Natural killer cell treated with Interleukin-12 subunit alpha and Interleukin-12 subunit beta and Interleukin-15 and Interleukin-18, amount 100 ng/mL, for 72 hours (primary cell): ENCODE measurements at regions not wholly inside any gene's neighbourhood (a gene's known extent, or its start where the extent isn't known, plus 50 kb on each side); places are given as distances from the start of the nearest gene placed in this dataset.

Experiments used
- ATAC-seq, 2 donors: fragments of 150-1000 bp; cut with Tn5 transposase in 1 of 2; sonication (Bioruptor Pico), chemical (Tn5 transposase) in 1 of 2; 2 replicates each; pipeline ENCODE4 v1.10.0; 2021
- DNase-seq: peaks from one replicate; pipeline ENCODE4 v3.0.0; 2022; ENCODE audit warnings: low spot score
- H3K27ac Mint-ChIP-seq, 2 donors: 1 replicate in 1 of 2; 2 replicates in 1 of 2; pipeline ENCODE4 v1.8.0; 2022; ENCODE audit warnings: mixed read lengths in 2 of 2, mild to moderate bottlenecking in 1 of 2, moderate library complexity in 1 of 2
- H3K27me3 Mint-ChIP-seq, 2 donors: 1 replicate in 1 of 2; 2 replicates in 1 of 2; pipeline ENCODE4 v1.8.0; 2022; ENCODE audit warnings: mixed read lengths in 2 of 2
- H3K36me3 Mint-ChIP-seq: one replicate; pipeline ENCODE4 v1.8.0; 2022; ENCODE audit warnings: mixed read lengths
- H3K4me1 Mint-ChIP-seq, 2 donors: 1 replicate in 1 of 2; 2 replicates in 1 of 2; pipeline ENCODE4 v1.8.0; 2022; ENCODE audit warnings: low read depth in 2 of 2, mixed read lengths in 2 of 2, mild to moderate bottlenecking in 1 of 2
- H3K4me3 Mint-ChIP-seq: one replicate; pipeline ENCODE4 v1.8.0; 2022; ENCODE audit warnings: mixed read lengths
- H3K9me3 Mint-ChIP-seq: 2 replicates; pipeline ENCODE4 v1.8.0; 2022; ENCODE audit warnings: mixed read lengths

DNA sequence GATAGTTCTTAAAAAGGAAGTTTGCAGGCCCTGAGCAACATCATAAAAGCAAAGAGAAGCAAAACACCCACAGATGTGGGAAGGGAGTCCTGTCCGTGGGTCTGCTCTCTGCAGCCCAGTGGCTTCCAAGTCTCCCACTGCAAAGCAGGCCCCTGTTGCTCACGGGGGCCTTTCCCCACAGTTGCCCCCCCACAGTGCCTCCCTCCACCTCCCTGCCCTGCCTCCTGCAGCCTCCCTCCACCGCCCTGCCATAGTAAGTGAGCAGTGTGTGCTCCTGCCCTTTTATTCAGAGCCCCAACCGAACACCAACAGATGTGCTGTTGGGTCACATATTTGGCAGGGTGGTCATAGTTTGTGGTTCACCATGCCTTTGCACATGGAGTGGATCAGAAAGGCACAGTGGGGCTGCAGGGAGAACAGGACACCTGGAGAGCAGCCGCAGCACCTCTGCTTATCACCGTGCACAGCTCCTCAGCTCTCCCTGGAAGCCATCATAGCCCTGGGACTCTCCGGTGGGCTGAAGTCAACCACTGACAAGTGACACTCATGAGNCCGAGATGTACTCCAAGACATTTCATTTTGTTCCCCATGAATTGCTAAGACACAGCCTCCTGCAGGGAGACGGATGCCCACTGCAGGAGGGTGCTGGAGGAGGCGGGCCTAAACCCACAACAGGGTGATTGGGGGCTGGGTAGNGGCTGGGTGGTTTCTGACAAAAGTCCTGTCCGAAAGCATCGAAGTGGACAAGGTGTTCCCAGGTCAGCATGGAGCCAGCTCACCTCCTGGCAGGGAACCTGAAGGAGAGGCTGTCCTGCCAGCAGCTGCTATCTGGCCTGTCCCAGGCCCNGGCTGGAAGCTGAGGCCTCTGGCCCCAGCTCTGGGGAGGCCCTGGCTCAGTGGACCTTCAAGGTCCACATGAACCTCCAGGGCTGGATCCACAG is 278.9 kb downstream of the GADD45G start:
- ATAC-seq (no peak), DNase-seq (no peak)
- Mint-ChIP-seq H3K4me1 (no peaks in the 10 kb centered on the region), H3K27ac (no peak overlapping the region), H3K27me3 (peaks cover 0 to 2% of the 10 kb centered on the region in 2 donors), H3K4me3 (no peak overlapping the region), H3K36me3 (no peaks in the 10 kb centered on the region), H3K9me3 (no peaks in the 10 kb centered on the region)

DNA sequence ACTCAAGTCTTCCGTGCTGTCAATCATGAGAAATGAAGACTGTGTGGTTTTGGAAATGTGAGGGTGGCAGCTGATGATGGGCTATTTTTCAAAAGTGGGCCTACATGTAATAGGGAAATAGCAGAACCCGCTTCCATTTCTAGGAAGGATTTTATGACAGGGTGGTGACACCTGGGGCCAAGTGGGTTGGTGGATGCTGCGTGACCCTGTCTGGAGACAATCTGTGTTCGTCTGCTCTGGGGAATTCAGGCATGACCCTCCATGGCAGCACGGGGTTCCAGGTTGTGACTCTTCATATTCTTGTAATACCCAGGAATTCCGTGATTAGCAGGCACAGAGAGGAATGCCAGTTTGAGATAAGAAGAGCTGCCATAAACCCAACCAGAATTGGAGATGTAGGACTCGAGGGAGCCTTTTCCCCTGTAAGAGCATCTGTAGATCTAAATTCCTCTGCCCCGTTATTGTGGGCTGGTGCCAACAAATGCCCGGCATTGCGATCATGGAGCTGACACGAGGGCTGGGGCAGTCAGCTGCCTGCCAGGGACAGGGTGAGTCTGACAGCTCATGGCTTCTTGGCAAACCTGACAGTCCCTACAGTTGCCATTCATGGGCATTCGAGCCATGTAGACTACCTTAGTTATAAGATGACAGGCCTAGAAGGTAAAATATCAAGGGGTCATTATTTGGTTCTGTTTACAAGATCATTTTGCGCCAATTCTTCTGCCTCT is 279.7 kb downstream of the GADD45G start:
- Mint-ChIP-seq H3K36me3 (no peaks in the 10 kb centered on the region), H3K4me1 (no peaks in the 10 kb centered on the region), H3K27me3 (peaks cover 0 to 2% of the 10 kb centered on the region in 2 donors), H3K4me3 (no peak overlapping the region), H3K9me3 (no peaks in the 10 kb centered on the region), H3K27ac (no peak overlapping the region)
- DNase-seq (no peak), ATAC-seq (no peak)

DNA sequence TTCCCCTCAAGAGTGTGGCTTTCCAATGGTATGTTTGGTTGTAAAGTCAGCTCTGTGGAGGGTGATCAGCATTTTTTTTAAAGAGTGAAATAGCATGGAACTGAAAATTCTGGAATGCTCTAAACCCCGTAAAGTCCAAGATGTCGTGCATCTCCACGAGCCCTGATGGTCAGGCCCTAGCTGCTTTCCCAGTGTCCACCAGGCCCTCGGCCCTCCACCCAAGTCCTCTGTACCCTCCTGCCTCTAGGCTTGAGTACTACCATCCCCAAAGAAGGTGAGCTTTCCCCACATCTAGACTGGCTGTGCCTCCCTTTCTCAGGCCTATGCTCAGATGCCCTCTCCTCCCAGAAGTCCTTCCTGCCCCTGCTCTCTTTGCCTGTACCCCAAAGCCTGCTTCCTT is 280.3 kb downstream of the GADD45G start:
- H3K9me3 Mint-ChIP-seq, result no peaks in the 10 kb centered on the region
- peak overlapping the region in 1 of 2 donors; percentile 18 for H3K27ac Mint-ChIP-seq
- ATAC-seq (no peak), DNase-seq (no peak)
- no peak overlapping the region for H3K4me3 Mint-ChIP-seq
- no peaks in the 10 kb centered on the region for H3K36me3 Mint-ChIP-seq
- H3K27me3 Mint-ChIP-seq, result peaks cover 0 to 2% of the 10 kb centered on the region in 2 donors
- no peaks in the 10 kb centered on the region for H3K4me1 Mint-ChIP-seq

DNA sequence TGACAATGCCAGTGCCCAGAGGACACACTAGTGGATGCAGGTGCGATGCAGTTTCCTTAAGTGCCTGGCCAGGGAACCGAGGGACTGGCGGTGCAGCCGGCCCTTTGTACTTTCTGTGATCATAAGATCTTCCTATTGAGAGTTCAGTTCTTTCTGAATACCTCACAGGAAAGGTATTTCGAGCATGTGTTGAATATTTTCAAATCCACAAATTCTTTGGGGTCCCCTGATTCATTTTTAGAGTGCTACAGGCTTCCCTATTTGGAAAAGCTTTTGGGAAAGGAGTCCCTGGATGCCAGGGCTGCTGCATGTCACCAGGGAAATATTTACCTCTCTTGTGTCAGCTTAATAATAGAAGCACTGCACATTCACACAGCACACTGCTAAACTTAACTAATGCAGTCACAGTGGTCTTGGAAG is 281.5 kb downstream of the GADD45G start:
- Mint-ChIP-seq H3K27me3 (peaks cover 0 to 2% of the 10 kb centered on the region in 2 donors), H3K4me1 (no peaks in the 10 kb centered on the region), H3K9me3 (no peaks in the 10 kb centered on the region), H3K27ac (no peak overlapping the region), H3K4me3 (no peak overlapping the region), H3K36me3 (no peaks in the 10 kb centered on the region)
- DNase-seq (no peak), ATAC-seq (no peak)

DNA sequence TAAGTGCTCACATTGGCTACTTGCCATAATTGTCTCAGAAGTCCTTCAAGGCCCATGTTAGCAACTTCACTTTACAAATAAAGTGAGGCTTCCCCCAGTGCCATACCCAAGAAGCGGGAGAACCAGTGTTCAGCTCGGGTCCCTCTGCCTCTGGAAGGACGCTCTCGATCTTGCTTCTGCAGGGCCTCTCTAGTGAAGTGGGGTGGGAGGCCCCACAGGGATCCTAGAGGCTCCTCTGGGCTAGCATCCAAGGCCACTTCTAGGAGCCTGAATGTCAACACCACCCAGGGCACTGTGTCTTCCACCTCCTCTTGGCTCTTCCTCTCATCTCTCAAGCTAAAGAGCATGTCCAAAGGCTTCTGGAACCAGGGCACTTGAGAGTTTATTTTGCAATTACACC is 282.5 kb downstream of the GADD45G start:
- Mint-ChIP-seq H3K36me3 (no peaks in the 10 kb centered on the region), H3K27me3 (peaks cover 0 to 2% of the 10 kb centered on the region in 2 donors), H3K9me3 (no peaks in the 10 kb centered on the region), H3K4me3 (no peak overlapping the region), H3K27ac (peak overlapping the region in 1 of 2 donors; percentile 66), H3K4me1 (no peaks in the 10 kb centered on the region)
- ATAC-seq (no peak), DNase-seq (no peak)

DNA sequence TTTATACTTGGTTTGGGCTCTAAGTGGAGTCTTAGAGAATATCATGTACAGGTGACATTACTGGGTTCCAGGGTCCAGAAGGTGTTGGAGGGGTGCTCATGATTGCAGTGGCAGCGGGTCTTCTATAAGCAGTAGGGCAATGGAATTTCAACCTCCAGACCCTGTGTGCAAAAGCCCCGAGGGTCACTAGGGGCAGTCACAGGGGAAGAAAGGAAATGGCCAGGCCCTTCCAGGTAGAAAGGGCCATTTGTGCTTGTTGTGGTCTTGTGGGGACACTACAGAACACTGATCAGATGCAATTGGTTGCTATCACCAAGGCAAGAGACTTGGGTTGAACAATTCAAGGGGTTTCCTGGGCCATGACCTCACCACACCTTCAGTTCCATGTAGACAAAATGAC is 283.4 kb downstream of the GADD45G start:
- Mint-ChIP-seq H3K4me3 (no peak overlapping the region), H3K4me1 (peaks cover 0 to 2% of the 10 kb centered on the region in 2 donors), H3K27ac (no peak overlapping the region), H3K9me3 (no peaks in the 10 kb centered on the region), H3K36me3 (no peaks in the 10 kb centered on the region), H3K27me3 (peaks cover 2 to 8% of the 10 kb centered on the region in 2 donors)
- ATAC-seq (no peak), DNase-seq (no peak)

DNA sequence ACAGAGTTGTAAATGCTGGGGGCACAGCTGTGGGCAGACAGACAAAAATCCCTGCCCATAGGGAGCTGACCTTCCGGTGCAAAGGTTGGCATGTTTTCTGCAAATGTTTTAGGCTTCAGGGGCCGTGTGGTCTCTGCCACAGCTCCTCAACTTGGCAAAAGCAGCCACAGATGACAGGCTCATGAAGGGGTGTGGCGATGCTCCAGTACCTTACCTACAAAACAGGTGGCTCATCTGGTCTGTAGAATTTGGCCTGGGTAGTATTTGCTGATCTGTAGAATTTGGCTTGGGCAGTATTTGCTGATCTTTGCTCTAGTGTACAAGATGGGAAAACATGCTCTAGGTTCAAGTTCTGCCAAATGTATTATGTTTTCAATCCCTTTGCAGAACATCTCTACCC is 283.9 kb downstream of the GADD45G start:
- ATAC-seq, result no peak
- no peak for DNase-seq
- Mint-ChIP-seq H3K27ac (no peak overlapping the region), H3K36me3 (no peaks in the 10 kb centered on the region), H3K4me1 (peaks cover 0 to 3% of the 10 kb centered on the region in 2 donors), H3K27me3 (peaks cover 2 to 10% of the 10 kb centered on the region in 2 donors), H3K9me3 (no peaks in the 10 kb centered on the region), H3K4me3 (no peak overlapping the region)

DNA sequence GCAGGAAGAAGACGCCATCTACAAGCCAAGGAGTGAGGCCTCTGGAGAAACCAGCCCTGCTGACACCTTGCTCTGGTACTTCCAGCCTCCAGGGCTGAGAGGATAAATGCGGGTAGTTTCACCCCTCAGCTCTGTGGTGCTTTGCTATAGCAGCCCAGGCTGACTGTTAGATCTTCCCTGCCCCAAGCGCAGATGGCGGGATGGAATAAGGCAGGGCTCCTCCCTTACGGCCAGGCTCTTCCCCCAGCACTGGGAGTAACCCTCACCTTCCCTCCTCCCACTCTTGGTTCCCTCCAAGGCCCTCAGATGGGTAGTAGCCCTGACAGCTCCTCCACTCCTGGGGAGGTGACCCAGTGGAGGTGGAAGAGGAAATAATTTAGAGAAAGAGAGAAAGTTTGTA is 285.1 kb downstream of the GADD45G start:
- DNase-seq (no peak), ATAC-seq (no peak)
- Mint-ChIP-seq H3K9me3 (no peaks in the 10 kb centered on the region), H3K4me1 (peaks cover 0 to 3% of the 10 kb centered on the region in 2 donors), H3K36me3 (no peaks in the 10 kb centered on the region), H3K27me3 (peaks cover 5 to 18% of the 10 kb centered on the region in 2 donors), H3K4me3 (no peak overlapping the region), H3K27ac (peak overlapping the region in 1 of 2 donors; percentile 40)

DNA sequence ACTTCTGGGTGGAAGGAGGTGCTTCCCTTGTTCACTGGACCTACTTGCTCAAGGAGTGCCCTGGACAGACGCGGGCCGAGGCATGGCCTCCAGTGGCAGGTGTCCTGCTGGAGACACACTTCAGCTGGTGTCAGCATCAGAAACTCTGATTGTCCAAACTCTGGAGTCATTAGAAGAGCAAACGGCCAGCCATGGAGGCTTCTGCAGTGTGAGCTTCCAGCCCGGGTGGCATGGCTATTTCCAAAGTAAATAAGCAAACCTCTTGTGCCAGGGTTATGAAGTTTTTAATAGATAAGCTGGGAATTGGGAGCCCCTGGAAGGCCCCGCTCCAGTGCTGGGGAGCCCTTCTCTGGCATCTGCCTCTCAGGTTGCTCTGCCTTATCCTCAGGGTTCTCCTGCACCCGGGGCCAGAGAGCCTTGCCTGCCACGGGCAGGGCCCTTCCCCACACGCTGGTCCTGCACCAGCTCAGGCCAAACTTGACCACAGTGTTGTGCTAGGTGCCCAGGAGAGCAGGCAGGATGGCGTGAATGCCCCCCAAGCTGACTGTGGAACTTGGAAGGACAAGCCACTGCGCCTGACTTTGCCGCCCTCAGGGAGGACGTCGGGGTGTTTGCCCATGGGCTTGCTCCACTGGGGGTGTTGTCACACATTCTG is 285.6 kb downstream of the GADD45G start:
- H3K27ac Mint-ChIP-seq, result no peak overlapping the region
- H3K36me3 Mint-ChIP-seq, result no peaks in the 10 kb centered on the region
- ATAC-seq (no peak), DNase-seq (no peak)
- no peaks in the 10 kb centered on the region for H3K9me3 Mint-ChIP-seq
- peaks cover 3 to 24% of the 10 kb centered on the region in 2 donors for H3K27me3 Mint-ChIP-seq
- no peak overlapping the region for H3K4me3 Mint-ChIP-seq
- peaks cover 0 to 3% of the 10 kb centered on the region in 2 donors for H3K4me1 Mint-ChIP-seq

DNA sequence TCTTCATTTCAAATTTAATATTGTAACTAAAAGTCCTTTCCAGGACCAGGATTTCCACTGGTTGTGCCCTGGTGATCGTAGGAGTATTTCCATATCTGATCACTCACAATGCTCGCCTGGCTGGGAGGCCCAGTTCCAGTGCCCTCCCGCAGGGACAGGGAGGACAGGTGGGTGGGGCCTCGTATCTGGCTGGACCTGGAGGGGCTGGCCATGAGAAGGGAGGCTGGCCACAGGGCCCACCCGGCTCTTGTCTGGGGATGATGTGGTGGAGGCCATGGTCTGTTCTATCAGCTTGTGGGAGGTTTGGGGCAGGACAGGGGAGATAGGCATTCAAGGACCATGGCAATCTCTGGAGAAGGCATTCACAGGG is 286.4 kb downstream of the GADD45G start:
- ATAC-seq (peak in 1 of 2 donors; percentile 34), DNase-seq (no peak)
- Mint-ChIP-seq H3K36me3 (no peaks in the 10 kb centered on the region), H3K9me3 (no peaks in the 10 kb centered on the region), H3K4me3 (no peak overlapping the region), H3K27ac (no peak overlapping the region), H3K27me3 (peaks cover 6 to 31% of the 10 kb centered on the region in 2 donors), H3K4me1 (peaks cover 0 to 5% of the 10 kb centered on the region in 2 donors)

DNA sequence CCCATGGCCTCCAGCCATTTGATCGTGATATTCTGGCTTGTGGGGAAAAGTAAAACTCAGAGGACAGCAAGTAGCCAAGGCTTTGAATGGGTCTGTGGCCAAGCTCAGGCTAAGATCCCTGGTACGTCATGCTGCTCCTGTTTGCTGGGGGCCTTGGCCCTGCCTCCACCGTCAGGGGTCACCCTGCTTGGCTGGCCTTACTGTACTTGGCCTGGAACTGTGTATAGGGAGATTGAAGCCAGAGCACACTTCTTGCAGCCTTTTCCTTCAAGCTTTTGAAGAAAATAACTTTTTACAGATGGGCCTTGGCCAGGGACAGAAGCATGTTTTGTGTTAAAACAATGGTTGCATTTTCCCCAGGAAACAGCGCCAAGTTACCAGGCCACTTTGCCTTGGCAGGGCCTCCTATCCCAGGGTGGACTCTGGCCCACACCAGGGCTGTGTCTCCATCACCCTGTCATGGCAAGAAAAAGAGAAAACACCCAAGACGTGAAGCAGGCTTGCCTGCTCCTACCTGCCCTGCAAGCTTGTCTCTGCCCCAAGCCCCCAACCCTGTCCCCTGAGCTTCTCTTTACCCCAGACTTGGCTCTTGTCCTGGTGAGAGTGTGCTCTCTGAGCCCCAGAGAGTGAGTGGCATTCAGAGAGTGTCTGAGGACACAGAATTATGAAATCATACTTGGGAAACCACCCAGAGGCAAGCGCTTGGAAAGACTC is 286.9 kb downstream of the GADD45G start:
- Mint-ChIP-seq H3K9me3 (no peaks in the 10 kb centered on the region), H3K27me3 (peaks cover 6 to 35% of the 10 kb centered on the region in 2 donors), H3K27ac (no peak overlapping the region), H3K36me3 (no peaks in the 10 kb centered on the region), H3K4me1 (peaks cover 0 to 5% of the 10 kb centered on the region in 2 donors), H3K4me3 (no peak overlapping the region)
- no peak for DNase-seq
- ATAC-seq, result peak in 1 of 2 donors; percentile 46

DNA sequence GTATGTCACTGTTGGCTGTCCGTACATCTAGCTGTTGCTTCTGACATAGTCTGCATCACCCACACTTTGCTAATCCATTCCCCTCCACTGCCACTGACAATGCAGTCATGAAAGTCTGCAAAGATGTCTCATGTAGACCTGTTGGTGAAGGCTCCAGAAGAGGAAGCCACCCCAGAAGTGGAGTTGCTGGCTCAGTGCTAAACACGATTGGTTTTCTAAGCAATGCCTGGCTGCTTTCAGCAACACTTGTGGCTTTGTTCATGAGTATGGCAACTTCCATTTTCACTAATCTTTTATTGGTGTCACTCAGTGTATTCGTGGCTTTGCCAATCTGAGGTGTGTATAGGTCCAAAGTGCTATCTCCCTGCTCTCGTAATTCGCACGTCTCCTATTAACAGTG is 288.1 kb downstream of the GADD45G start:
- Mint-ChIP-seq H3K36me3 (no peaks in the 10 kb centered on the region), H3K4me1 (peaks cover 0 to 5% of the 10 kb centered on the region in 2 donors), H3K9me3 (no peaks in the 10 kb centered on the region), H3K27me3 (peaks cover 10 to 35% of the 10 kb centered on the region in 2 donors), H3K27ac (no peak overlapping the region), H3K4me3 (no peak overlapping the region)
- ATAC-seq (peak in 1 of 2 donors; percentile 7), DNase-seq (no peak)

DNA sequence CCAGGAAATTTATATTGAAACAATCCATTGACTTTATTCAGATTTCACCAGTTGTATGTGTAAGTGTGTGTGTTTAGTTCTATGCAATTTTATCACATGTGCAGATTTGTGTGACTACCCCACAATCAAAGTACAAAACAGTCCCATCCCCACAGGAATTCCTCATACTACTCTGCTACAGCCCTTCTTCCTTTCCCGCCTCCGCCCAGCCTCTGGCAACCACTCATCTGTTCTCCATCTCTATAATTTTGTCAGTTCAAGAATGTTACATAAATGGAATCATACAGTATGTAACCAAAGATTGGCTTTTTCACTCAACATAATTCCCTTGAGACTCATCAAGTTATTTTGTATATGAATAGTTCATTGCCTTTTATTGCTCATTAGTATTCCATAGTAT is 289.1 kb downstream of the GADD45G start:
- DNase-seq, result no peak
- Mint-ChIP-seq H3K4me3 (no peak overlapping the region), H3K9me3 (no peaks in the 10 kb centered on the region), H3K27ac (no peak overlapping the region), H3K27me3 (peaks cover 10 to 36% of the 10 kb centered on the region in 2 donors), H3K4me1 (peaks cover 0 to 5% of the 10 kb centered on the region in 2 donors), H3K36me3 (no peaks in the 10 kb centered on the region)
- ATAC-seq, result no peak
